ENCODE measurements at regions not wholly inside any gene's neighbourhood (a gene's known extent, or its start where the extent isn't known, plus 50 kb on each side); places are given as distances from the start of the nearest gene placed in this dataset.

GRCh38 chr22:48584170-48584569 lies 1243.5 kb downstream of the BRD1 start:
- no peak for TF ChIP-seq CTCF (IDR thresholded peaks at IDR 0.05; ENCODE audit: low read depth, low read length, poor library complexity, severe bottlenecking)
- TF ChIP-seq EZH2phosphoT487 (IDR thresholded peaks at IDR 0.05; ENCODE audit: borderline replicate concordance, low read length), result no peak
